Medulla oblongata (tissue), 1 donor: ENCODE measurements at regions not wholly inside any gene's neighbourhood (a gene's known extent, or its start where the extent isn't known, plus 50 kb on each side); places are given as distances from the start of the nearest gene placed in this dataset.

Experiments
- DNase-seq: peaks from one replicate; pipeline ENCODE4 v3.0.0-alpha.2; 2015; ENCODE audit errors: extremely low spot score

DNA sequence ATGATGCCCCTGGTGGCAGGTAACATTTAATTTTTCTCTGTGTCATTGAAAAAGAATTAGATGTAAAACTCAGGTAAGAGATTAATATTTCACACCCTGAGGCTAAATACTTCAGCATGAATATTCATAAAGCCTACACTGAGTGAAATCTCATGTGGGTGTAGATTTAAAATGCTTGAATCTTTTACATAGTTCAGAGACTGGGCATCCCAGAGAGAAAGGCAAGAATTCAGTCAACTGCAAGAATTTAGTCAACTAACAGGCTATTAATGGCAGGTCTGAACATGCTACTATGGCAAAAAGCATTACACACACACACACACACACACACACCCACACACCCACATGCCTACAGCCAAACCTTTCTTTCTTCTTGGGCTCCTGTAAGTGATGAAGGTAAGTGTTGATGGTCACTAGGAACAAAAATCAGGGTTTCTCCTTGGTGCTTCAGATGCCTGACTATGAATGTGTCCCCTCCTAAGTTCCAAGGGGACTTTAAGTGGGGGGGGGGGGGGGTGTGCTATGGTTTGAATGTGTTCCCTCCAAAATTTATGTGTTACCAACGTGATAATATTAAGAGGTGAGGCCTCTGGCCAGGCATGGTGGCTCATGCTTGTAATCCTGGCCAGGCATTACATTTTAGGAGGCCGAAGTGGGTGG lies 63.7 kb upstream of the PSMD7 start:
- DNase-seq, result no peak

DNA sequence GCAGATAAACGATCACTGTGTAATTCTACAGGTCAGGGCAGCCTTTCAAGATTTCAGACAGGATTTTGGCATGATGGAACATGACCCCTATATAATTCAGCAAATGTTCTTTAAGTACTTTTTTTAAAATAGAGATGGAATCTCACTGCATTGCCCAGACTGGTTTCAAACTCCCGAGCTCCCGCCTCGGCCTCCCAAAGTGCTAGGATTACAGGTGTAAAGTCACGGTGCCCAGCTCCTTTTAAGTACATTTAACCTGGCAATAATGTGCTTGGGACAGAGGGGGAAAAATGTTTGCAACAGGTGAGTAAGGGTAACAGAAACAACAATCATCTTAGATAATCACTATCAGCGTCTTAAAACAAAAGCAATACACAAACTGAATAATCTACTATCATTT lies 66.5 kb upstream of the PSMD7 start:
- DNase-seq, result no peak

DNA sequence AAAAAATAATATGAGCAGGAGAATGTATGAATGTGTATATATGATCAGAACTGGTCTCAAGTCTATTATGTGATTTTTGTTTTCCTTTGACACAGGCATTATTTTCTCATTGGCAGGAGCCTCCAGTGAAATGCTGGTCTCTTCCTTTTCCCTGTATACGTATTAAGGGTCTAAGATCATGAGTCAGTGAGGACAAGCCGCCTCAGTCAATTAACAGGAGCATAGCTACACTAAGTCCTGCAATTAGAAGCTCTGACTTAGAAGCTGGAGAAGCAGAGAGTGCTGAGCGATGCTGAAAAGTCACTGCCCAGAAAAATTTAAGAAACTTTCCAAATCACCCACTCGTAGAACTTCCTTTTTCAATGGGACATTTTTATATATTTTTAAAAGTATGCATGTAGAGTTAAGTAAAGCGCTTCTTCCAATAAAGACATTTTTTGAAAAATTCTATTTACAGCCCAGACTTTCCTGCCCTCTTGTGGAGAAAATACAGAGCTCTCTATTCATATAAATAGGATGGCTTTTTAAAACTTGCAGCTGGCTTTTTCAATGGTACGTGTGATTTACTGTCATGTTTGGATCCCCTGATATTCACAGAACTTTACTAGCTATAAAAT lies 70.2 kb upstream of the PSMD7 start:
- peak; percentile 30 for DNase-seq

DNA sequence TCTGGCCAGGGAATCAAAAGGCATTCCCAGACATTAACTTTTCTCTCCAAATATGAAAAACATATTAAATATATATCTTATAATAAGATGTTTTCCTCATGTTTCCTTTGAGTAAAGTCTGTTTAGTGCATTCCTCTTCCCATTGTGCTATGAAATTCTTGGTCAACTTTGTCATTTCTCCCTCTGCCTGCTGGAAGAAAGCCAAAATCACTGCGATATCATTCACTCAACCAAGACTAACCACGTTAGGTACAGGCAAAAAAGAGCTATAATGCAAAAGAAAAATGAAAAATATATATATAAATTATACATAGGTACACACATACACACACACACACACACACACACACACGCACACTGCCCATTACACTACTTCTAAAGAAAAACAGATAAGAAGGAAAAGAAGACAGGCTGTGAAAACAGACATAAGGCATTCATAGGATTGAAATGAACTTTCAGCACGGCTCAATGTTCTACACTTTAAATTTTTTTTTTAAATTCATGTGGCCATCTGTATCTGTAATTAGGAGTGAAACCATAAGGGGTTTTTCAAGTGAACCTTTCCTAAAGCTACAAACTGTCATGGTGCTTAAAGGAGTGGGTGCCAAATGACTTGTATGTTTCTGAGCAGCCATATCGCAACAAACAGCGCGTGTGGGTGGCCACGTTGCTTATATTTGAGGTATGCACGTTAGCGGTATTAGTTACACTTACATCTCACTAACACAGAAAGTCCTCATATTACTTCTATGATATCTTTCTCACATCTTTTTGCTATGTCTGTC lies 71.6 kb upstream of the PSMD7 start:
- no peak for DNase-seq

DNA sequence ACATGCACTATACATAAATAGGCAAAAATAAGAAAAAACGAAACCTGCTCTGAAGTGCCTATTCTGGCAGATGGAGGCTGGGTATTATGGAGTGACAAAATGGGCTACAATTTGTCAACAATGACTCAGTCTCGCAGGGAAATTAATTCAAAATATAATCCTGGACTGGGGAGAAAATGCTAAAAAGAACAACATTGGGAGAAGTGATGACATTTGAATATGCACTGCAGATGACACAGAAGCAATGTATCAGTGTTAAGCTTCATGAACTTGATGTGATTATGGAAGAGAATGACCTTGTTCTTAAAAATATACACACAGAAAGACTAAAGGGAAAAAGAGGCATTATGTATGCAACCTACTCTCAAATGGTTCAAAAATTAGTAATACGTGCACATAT lies 74.8 kb upstream of the PSMD7 start:
- DNase-seq, result no peak

DNA sequence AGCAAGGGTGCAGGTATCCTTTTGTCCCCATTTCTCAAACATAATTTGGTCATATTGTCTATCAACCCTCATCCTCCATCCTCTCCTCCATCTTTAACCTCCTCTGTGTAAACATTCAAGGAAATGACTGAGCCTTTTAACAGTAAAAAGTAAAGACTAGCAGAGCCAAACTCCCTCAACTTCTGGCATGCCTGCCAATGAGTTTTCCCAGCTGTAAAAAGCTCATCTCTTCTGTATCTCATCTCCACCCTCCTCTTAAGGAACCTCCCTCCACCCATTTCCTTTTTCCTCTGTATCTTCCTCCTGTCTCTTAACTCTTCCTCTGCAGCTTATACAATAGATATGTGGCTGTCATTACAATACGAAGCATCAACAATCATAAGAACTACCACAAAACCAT lies 76.9 kb upstream of the PSMD7 start:
- no peak for DNase-seq

DNA sequence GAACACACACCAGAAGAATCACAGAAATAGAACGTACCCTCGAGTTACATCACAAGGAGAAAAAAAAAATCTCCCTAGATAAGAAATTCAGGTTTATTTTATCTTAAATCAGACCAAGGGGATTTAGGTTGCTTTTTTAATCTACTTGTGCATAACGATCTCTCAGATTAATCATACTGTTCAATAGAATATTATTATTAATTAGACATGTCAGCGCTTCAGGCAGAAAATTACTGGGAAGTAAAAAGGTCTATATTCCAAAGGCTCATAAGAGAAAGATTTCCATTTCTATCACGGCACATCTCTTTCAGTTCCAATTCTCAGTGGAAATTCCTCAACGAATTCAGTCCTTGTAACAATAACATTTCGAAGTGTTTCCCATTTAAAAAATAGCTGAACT lies 77.7 kb upstream of the PSMD7 start:
- no peak for DNase-seq

DNA sequence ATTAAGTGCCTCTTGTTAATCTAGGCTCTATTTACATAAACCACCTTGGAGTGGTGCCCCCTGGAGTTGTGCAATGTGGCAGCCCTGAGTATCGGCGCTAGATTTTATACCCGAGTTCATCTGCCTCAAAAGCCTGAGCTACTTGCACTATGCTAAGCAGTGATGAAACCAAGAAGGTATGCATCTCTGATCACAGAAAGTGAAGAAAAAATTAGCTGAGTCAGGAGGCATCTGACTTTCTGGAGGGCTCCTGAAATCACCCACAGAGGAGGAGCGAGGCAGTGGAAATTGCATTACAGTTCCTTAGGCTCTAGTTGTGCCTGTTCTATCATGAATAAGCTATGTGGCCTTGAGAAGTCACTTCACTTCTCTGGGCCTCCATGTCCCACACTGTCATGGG lies 80.3 kb upstream of the PSMD7 start:
- DNase-seq, result no peak

DNA sequence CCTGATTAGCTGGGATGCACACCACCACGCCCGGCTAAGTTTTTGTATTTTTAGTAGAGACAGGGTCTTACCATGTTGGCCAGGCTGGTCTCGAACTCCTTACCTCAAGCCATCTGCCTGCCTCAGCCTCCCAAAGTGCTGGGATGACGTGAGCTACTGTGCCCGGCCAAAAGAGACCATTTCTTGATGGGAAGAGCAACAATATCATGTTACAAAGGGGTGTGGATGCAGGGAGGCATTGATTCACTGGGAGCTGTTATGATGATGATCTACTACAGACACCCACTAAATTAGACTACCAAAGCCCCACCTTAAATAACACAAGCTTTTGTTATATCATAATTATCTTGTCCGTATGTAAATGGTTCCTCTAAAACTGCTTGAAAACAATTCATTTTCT lies 81.4 kb upstream of the PSMD7 start:
- DNase-seq, result no peak

DNA sequence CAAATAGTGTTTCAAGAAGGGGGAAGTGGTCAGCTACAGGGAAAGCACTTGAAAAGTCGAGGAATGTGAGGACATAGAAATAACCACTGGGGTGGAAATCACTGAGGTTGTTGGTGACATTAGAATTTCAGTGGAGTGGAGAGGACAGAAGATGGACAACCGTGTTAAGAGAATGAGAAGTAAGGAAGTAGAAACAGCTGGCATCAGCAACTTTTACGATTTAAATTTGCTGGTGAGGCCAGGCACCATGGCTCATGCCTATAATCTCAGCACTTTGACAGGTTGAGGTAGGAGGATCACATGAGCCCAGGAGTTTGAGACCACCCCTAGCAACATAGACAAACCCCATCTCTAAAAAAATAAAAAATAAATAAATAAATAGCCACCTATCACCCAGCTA lies 83.2 kb upstream of the PSMD7 start:
- DNase-seq, result no peak

DNA sequence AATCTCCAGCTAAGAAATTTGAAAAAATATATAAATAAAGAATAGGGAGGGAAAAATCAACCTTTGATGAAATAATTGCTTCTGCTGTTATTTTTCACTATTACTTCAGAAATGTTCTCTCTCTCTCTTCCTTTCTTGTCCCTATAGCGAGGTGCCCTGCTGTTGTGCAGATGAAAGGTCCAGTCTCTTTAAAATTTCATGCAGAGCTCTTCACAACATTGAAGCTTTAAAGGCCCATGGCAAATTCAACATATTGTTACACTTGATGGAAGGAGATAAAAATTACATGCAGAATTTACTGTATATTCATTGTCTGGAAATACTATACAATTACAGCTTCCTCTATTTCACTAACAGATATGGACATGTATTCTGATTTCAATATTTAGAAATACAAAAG lies 86.4 kb upstream of the PSMD7 start:
- no peak for DNase-seq

DNA sequence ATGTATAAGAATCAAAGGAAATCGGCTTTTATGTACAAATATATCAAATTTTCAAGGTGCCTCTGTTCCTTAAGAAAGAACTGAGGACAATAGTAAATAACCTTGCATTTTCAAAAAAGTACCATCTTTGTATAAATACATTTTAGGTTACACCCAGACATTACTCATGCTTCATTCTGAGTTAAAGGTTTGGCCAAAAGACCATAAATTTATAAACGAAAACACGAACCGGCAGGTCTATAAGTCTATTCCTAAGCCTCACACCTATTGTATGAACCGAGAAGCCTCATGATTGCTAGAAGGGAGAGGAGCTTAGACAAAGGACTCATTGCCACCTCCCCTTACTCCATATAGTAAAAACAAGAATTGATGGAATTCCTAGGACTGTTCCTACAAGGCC lies 94.6 kb upstream of the PSMD7 start:
- no peak for DNase-seq

DNA sequence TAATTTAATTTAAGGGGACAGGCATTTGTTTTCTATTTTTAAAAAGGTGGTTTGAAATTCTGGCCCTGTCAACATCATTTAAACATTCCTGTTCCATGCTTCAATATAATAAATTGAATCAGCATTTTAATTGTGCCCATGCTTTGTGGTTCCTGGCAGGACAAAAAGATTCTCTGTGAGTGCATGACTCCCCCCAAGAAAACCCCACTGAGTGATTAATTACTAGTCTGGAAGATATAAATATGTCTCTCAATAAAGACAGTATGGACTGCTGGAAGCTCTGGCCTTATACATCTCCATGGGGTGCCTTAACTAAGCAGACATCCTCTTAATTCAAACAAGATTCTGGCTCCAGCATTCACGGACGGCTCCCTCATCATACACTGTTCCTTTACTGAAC lies 95.0 kb upstream of the PSMD7 start:
- no peak for DNase-seq

DNA sequence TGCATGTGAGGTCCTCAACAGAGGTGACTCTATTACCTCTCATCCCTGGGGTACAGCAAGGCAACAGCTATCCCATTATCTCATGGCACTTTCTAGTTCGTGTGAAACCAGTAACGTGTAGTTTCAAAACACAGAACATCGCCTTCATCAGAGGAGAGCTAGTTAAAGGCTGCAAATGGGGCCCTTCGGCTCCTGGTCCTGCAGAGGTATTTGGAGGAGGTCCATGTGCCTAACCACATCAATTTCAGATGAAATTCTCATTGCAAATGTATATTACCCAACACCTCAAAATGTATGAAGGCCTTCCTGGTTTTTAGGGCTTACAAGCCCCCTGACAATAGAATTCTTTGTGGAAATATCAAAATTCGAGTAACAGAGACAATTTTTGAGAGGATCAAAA lies 95.7 kb upstream of the PSMD7 start:
- no peak for DNase-seq

DNA sequence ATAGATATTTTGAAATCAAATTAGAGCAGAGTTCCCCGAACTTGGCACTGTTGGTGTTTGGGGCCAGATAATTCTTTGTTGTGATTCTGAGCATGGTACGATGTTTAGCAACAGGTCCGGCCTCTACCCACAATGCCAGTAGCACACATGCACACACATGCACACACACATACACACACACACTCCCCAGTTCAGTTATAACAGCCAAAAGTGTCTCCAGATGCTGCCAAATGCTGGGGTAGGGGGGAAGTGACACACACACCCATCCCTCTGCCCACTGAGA lies 96.8 kb upstream of the PSMD7 start:
- DNase-seq, result no peak

DNA sequence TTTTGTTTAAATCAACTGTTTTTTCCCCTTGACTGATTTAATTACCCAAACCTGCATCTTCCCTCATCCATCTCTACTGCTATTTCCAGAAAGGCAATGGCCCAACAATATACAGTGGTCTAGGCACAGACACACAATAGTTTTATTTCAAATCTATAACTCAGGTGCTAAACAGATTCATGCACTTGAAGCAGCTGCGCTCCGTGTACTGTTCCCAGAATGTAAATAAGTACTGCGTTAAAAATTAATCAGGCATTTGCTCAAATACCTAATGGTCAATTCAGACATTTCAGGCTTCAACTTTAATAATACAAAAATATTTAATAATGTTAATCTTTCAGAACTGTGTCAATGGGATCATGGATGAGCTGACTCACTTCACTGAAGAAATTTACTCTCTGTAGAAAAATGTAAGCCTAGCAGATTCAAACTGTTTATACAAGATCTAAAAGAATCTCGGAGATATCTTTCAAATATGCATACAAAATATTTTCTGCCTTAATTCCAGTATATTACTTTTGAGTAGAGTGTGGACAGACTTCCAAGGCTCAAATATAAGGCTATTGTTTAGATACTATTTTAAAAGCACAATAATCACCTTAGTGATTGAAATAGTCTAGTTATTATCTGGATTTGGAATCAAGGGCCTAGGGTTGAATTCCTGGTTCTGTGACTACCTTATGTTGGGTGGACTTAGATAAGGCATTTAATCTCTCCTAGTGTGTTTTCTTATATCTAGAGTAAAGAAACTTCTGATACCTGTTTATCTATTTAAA lies 97.4 kb upstream of the PSMD7 start:
- no peak for DNase-seq

DNA sequence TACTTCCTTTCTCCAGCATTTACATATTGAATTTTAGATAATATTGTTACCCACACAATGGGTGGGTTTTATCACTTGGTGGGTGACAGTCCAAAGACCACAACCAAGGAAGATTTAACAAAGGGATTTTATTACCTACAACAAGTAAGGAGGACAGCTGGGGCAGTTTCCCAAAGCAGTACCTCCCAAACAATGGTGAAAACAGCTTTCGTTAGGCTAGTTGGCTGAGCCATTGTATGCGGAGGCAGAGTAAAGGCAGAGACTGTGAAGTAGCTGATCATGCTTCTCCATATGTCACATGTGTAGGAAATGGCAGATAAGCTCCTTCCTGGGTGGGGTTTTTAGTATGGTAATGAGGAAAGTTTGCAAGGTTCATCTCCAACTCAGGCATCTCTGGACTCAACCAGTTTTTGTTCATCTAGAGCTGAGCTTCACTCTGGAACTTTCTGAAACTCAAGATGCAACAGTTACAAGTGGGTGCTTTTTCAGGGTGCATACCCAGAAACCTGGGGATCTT lies 104.3 kb upstream of the PSMD7 start:
- DNase-seq, result no peak

DNA sequence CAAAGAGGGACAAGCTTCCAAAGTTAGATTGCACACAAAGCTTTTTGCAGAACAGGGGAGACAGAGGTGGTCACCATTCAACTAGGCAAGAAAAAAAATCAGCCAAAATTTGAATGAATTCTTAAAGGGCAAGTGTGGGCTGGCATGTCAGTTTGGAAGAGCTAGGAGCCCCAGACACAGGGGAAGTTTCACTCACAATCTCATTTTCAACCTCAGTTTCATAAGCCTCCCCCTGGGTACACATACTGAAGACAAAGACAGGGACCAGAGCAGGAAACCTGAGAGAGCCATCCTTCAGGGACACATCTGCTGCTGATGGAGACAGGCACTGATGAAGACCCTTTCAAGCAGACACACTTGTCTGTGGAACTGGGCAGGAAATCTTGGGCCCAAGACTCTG lies 106.3 kb upstream of the PSMD7 start:
- DNase-seq, result no peak

DNA sequence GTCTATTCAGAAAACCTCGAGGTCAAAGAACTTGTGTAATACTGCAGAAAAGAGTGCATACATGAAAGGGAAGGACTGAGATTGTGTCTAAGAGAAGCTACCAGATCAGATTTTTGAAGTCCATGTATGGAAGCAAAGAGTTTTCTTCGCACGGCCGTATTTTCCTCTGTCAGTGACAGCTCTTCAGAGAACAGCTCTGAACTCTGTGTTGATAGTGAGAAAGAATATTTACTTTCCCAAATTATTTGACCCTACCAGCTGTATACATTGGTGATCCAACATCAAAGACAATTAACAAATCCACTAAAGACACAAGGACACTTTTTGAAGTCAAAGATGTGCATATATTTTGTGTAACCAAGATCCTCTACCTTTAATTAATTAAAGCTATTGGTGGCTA lies 107.8 kb upstream of the PSMD7 start:
- no peak for DNase-seq

DNA sequence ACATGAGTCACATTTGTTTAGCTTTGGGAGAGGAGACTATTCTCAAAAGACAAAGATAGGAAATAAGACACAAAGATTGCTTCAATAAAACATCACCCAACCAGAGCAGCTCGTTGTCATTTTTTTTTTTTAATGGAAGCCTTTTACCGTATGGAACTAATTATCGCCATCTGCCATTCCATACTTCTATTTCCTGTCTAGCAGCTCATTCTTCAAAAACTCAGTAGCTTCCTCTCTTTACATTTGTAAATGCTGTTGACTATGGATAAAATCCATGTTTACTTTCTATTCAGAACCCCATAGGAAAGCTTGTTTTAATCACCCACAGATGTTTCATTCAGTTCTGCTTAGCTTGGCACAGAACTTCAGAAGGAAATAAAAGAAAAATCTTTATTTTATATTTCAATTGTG lies 110.0 kb upstream of the PSMD7 start:
- DNase-seq, result no peak

DNA sequence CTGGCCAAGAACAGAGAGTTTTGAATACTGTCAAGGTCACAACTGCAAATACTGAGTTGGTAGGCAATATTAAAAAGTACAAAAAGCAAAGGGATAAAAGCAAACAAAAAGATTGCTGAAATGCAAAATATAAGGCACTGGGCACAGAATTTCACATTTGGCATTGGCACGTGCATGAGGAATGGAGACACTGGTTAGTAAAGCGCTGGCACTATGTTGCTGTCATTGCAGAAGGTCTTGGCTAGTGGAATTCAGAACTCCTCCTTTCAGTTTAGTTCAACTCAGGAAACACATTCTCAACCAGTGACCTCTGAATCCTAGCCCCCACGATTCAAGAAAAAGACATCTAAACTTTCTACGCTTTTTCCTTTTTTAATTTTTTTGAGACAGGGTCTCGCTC lies 111.8 kb upstream of the PSMD7 start:
- DNase-seq, result no peak

DNA sequence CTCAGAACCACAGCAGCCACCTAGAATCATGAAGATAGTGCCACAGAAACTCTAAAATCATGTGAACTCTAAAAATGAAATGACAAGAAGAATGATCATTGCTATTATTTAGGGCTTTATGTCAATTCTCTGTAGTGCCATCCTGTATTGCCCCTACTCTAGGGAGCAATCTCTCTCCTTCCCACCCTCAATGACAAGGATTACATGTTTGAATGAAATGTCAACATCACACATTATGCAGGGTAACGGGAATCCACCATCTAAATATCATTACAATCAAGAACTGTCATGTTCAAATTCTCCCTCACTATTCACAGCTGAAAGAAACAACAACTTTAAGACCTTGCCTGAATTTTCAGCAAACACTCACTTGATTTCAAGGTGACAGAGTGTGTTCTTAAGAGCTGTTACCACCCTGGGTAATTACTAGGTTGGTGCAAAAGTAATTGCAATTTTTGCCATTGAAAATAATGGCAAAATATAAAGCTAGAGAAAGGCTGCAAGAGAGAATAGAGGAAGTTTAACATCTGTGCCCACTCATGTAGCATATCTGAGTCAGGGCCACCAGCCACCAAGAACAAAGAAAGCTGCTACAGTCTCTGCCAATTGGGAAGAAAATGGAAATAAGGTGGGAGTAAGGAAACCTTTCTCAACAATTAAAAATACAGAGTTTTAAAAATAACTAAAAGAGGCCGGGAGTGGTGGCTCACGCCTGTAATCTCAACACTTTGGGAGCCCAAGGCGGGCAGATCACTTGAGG lies 112.8 kb upstream of the PSMD7 start:
- DNase-seq, result no peak
